ENCODE measurements at regions not wholly inside any gene's neighbourhood (a gene's known extent, or its start where the extent isn't known, plus 50 kb on each side); places are given as distances from the start of the nearest gene placed in this dataset.
"Not testable (repeated sequence)": the region's sequence is repeated elsewhere in the genome, so short reads cannot be mapped to it uniquely, and the experiment has no call there.

GRCh38 chr3:88703501-88704059, 403.8 kb upstream of the EPHA3 start:
- DNase-seq, result no peak

DNA sequence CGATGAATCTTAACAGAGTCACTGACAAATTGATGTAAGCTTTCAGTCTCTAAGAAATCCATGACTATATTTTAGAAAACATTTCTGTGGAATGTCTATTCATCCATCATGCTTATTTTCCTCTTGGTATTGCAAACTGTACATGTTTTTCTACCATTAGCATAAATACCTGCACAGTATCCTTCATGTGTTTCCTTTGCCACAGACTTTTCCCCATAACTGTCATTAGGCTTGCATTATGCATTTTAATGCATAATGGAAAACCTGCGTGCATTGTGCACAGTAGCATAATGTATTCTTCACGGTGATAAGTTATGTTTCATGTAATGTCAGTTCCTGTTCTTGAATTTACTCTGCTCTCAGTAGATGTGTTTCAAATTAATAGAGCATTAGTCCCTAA, 403.1 kb upstream of the EPHA3 start:
- DNase-seq, result no peak

GRCh38 chr3:88707837-88708236, 399.6 kb upstream of the EPHA3 start:
- no peak for DNase-seq

DNA sequence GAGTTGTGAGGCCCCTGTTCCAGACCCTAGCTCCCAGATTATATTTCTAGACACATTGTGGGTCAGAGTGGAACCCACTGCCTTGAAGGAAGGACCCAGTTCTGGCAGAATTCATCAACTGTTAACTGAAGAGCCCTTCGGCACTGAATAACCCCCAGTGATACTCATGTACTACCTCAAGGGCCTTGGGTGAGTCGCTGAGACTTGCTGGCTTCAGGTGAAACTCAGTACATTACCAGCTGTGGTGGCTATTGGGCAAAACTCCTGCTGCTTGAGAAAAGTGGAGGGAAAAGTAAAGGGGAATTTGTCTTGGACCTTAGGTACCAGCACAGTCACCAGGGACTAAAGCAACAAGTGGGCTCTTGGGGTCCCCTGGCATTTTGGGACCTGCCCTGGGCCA, 394.9 kb upstream of the EPHA3 start:
- DNase-seq, result no peak

GRCh38 chr3:88713233-88713691, 394.2 kb upstream of the EPHA3 start:
- DNase-seq, result no peak

GRCh38 chr3:88725440-88726165, 381.8 kb upstream of the EPHA3 start:
- DNase-seq, result no peak

DNA sequence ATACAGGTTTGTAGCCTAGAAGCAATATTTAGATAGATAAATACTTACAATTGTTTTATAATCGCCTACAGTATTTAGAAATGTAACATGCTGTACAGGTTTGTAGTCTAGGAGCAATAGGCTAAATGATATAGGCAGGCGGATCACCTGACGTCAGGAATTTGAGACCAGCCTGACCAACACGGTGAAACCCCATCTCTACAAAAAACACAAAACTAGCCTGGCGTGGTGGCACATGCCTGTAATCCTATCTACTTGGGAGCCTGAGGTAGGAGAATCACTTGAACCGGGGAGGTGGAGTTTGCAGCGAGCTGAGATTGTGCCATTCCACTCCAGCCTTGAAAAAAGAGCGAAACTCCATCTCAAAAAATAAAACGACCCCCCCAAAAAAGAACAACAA, 375.2 kb upstream of the EPHA3 start:
- no peak for DNase-seq

DNA sequence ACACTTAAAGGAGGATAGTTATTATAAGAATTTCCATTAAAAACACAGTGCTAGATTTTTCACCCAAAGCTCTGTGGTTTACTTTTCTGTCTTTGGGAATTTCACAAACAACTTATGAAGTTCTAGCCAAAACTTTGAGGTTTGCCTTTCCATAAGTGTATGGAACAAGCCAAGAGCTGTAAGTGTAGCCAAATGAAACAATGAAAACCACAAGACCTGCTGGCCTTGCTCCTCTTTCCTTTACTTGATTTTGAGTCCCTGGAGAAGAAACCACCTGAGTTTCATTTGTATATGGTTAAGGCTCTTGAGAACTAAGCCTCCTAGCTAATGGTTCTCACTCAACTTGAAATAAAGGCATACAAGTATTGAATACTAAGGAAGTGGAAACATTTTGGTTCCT, 365.3 kb upstream of the EPHA3 start:
- no peak for DNase-seq

GRCh38 chr3:88742674-88743507, 364.5 kb upstream of the EPHA3 start:
- DNase-seq, result no peak

- DNase-seq, result no peak
Measured at GRCh38 chr3:88744896-88745295, 362.5 kb upstream of the EPHA3 start.

- not testable (repeated sequence) for DNase-seq
Measured at GRCh38 chr3:88747145-88747544, 360.3 kb upstream of the EPHA3 start.

DNA sequence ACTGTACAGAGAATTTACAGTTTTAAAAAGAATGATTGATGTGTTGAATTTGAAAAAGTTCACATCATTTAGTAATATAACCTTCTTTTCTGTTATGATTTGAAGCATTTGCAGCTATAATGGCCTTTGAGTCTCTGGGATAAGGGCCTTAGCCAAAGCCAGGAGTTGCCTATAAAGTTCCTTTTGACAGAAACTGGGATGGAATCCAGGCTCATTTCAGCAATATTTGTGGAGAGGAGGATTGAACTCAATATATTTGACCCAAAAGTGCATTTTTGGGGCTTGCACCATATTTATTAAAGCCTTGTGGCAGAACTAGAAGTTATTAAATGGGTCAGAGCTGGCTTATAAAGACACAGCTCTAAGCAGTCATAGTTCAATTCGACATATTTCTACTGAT, 348.7 kb upstream of the EPHA3 start:
- no peak for DNase-seq

DNA sequence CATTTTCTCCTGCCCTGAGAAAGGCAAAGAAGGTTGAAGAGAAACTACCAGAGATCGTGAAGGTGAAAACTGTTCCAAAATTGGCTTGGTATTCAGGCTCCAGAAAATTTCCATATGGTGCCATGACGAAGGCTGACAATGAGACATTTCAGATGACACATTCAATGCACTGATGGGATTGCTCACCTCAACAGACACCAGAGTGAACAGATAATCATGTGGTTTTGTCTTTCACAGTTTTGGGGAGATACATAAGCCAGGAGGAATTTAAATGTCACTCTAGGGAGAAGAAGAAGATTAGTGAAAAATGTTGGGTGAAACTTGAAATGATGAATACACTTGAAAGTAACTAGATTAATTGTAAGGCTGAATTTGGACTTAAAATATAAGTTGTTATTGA, 339.7 kb upstream of the EPHA3 start:
- no peak for DNase-seq

DNA sequence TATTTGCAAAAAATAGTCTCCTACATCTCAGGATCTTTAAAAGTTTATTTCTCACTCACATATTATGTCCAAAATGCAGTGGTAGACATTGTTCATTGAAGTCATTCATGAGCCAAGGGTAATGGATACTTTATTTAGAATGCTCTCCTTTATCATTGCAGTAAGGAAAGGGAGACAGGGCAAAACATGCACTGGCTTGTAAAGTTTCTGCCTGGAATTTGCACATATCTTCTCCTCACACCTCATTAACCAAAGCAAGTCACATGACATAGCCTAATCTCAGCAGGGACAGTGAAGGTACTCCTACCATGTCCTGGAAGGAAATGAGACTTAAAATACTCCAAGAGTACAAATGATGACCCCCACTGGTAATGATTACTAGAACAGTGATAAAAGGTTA, 333.7 kb upstream of the EPHA3 start:
- DNase-seq, result no peak

DNA sequence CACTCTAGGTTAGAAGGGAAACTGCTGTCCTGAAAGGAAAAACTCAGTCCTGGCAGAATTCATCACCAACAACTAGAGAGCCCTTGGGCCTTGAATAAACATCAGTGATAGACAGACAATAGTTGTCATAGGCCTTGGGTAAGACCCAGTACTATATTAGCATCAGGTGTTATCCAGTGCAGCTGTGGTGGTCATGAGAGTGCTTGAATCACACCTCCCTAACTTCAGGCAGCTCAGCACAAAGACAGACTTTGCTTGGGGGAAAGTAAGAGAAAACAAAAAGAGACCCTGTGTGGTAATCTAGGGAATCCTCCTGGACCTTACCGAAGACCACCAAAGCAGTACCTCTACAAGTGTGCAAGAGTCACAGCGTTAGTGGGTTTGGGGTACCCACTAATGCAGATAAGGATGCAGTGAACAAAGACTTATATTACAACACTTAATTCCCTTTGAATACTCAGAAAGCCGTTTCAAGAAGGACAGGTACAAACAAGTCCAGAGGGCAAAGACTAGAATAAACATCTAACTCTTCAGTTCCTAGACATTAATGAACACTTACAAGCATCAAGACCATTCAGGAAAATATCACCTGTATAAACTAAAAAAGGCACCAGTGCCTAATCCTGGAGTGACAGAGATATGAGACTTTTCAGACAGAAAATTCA, 332.3 kb upstream of the EPHA3 start:
- DNase-seq, result no peak

GRCh38 chr3:88779482-88779881, 327.9 kb upstream of the EPHA3 start:
- DNase-seq, result no peak

DNA sequence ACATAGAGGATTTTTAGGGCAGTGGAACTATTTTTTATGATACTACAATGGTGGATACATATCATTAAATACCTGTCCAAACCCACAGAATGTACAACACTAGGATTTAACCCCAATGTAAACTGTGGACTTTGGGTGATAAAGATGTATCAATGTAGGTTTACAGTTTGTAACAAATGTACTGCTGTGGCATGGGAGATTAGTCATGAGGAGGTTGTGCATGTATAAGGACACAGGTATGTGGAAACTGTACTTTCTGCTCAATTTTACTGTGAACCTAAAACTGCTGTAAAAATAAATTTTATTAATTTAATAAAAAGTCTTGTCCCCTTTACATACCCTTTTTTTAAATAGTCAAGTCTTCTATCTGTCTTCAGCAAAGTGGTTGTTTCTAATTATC, 322.5 kb upstream of the EPHA3 start:
- no peak for DNase-seq

GRCh38 chr3:88785841-88786240, 321.6 kb upstream of the EPHA3 start:
- no peak for DNase-seq

DNA sequence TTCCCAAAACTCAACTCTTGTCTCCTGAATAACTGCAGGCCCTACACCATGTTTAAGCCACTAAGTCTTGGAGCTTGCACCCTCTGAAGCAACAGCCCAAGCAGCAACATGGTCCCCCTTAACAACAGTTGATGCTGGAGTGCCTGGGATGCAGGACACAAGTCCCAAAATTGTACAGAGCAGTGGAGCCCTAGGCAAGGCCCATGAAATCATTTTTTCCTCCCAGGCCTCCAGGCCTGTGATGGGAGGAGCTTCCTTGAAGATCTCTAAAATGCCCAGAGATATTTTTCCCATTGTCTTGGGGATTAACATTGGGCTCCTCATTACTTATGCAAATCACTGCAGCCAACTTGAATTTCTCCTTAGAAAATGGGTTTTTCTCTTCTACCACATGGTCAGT, 311.9 kb upstream of the EPHA3 start:
- DNase-seq, result no peak

- no peak for DNase-seq
Measured at GRCh38 chr3:88807491-88808105, 299.8 kb upstream of the EPHA3 start.

DNA sequence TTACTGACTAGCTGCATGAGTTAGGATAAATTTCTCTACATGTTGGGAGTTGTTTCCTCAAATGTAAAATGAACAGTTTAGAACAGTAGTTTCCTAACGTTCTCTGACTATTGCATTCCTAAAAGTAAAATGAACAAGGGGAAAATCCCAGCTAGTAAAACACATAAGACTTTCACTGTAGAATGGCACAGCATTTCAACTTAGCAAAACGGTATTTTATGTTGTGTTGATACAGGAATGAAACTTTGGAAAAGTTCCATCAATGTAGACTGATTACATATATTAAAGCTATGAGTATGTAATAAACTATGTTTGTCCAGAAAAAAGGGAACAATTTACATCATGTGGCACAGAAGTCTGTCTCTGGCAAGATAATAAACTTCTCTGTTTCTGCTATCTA, 297.4 kb upstream of the EPHA3 start:
- DNase-seq, result no peak

GRCh38 chr3:88810455-88810854, 297.0 kb upstream of the EPHA3 start:
- no peak for DNase-seq

- no peak for DNase-seq
Measured at GRCh38 chr3:88811096-88811495, 296.3 kb upstream of the EPHA3 start.

Data from GDM1 (cell line).